PFSK-1 (cell line): ENCODE measurements at regions not wholly inside any gene's neighbourhood (a gene's known extent, or its start where the extent isn't known, plus 50 kb on each side); places are given as distances from the start of the nearest gene placed in this dataset.

ENCODE experiments used
- FOXP2 ChIP-seq: optimal IDR thresholded peaks from 2 replicates; pipeline ENCODE3; 2011; ENCODE audit warnings: borderline replicate concordance, control low read depth, inconsistent platforms; ENCODE audit not compliant: insufficient read depth; ENCODE audit errors: extremely low read length, extremely low read depth
- POLR2AphosphoS5 ChIP-seq: IDR thresholded peaks from 2 replicates; pipeline ENCODE4 v1.6.1; 2012; ENCODE audit warnings: low read depth, mild to moderate bottlenecking, control low read depth, low read length, moderate library complexity
- REST ChIP-seq, 2 experiments: IDR thresholded peaks; 2 replicates each; pipeline versions ENCODE4 v1.6.1 to v1.8.0; 2011 to 2012; ENCODE audit warnings: low read depth in 2 of 2, low read length in 2 of 2, control low read depth in 1 of 2, inconsistent platforms in 1 of 2, mild to moderate bottlenecking in 1 of 2, moderate library complexity in 1 of 2; ENCODE audit not compliant: insufficient read depth in 1 of 2
- SIN3A ChIP-seq: IDR thresholded peaks from 2 replicates; pipeline ENCODE4 v1.6.1; 2012; ENCODE audit warnings: mild to moderate bottlenecking, low read length, moderate library complexity, borderline replicate concordance; ENCODE audit not compliant: insufficient read depth
- TAF1 ChIP-seq: IDR thresholded peaks from 2 replicates; pipeline ENCODE4 v1.6.1; 2012; ENCODE audit warnings: low read length, control low read depth, borderline replicate concordance; ENCODE audit not compliant: insufficient read depth

- no peak for TF ChIP-seq FOXP2
These were observed 157.5 kb downstream of the PAX1 start for GRCh38 chr20:21862956-21863355.

- TF ChIP-seq POLR2AphosphoS5 (no peak), TAF1 (no peak), FOXP2 (no peak), REST (IDR thresholded peaks at IDR 0.05; ENCODE audit: insufficient read depth in 1 of 2, low read depth in 2 of 2, low read length in 2 of 2) (no peak), SIN3A (no peak)
These were observed 156.9 kb downstream of the PAX1 start for GRCh38 chr20:21862259-21862946.

- TF ChIP-seq TAF1 = no peak
- no peak for TF ChIP-seq FOXP2
- TF ChIP-seq SIN3A = no peak
- TF ChIP-seq POLR2AphosphoS5 = no peak
- no peak for TF ChIP-seq REST (IDR thresholded peaks at IDR 0.05; ENCODE audit: insufficient read depth in 1 of 2, low read depth in 2 of 2, low read length in 2 of 2)
These were observed 135.5 kb downstream of the PAX1 start for GRCh38 chr20:21840991-21841390.

- TF ChIP-seq SIN3A (no peak), FOXP2 (no peak), TAF1 (no peak), REST (IDR thresholded peaks at IDR 0.05; ENCODE audit: insufficient read depth in 1 of 2, low read depth in 2 of 2, low read length in 2 of 2) (no peak), POLR2AphosphoS5 (no peak)
These were observed 134.5 kb downstream of the PAX1 start for GRCh38 chr20:21839982-21840381.

- TF ChIP-seq POLR2AphosphoS5 = no peak
- no peak for TF ChIP-seq SIN3A
- no peak for TF ChIP-seq TAF1
- no peak for TF ChIP-seq FOXP2
- TF ChIP-seq REST (IDR thresholded peaks at IDR 0.05; ENCODE audit: insufficient read depth in 1 of 2, low read depth in 2 of 2, low read length in 2 of 2) = no peak
These were observed 130.9 kb downstream of the PAX1 start for GRCh38 chr20:21836346-21836745.
